ENCODE measurements at regions not wholly inside any gene's neighbourhood (a gene's known extent, or its start where the extent isn't known, plus 50 kb on each side); places are given as distances from the start of the nearest gene placed in this dataset.

DNA sequence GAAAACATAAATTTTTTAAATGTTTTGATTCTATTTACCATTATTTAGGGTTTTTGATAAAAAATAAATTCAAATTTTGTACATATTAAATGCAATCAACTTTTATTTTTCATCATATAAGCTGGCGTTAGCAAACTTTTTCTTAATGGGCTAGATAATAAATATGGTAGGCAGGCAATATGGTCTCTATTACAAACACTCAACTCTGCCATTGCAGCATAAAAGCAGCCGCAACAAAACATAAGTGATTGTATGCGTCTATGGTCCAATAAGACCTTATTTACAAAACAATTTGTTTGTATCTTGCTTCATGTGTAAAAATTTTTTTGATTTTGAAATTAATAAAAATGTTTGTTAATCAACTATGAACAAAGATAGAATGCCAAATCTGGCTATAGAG is 116.8 kb upstream of the GLI2 start:
- Histone ChIP-seq H3K9me3 (ENCODE audit: control insufficient read depth in 2 of 2, insufficient read depth in 1 of 2, low read length in 1 of 2) (peaks cover 0 to 4% of the 10 kb centered on the region in 2 donors), H3K27me3 (ENCODE audit: control insufficient read depth in 2 of 2, insufficient read depth in 1 of 2, low read length in 1 of 2) (no peaks in the 10 kb centered on the region), H3K4me1 (ENCODE audit: control insufficient read depth in 2 of 2, insufficient read depth in 2 of 2, low read length in 2 of 2) (no peaks in the 10 kb centered on the region), H3K27ac (ENCODE audit: low read depth in 1 of 2, low read length in 1 of 2) (no peak overlapping the region), H3K36me3 (ENCODE audit: control insufficient read depth in 2 of 2, insufficient read depth in 2 of 2, low read length in 1 of 2) (no peaks in the 10 kb centered on the region), H3K4me3 (ENCODE audit: low read length in 2 of 2) (no peak overlapping the region)
- no peak for DNase-seq (ENCODE audit: low read depth in 6 of 9, low spot score in 9 of 9)
- 97% methylated on average over 3 of the region's 3 CpGs for WGBS

DNA sequence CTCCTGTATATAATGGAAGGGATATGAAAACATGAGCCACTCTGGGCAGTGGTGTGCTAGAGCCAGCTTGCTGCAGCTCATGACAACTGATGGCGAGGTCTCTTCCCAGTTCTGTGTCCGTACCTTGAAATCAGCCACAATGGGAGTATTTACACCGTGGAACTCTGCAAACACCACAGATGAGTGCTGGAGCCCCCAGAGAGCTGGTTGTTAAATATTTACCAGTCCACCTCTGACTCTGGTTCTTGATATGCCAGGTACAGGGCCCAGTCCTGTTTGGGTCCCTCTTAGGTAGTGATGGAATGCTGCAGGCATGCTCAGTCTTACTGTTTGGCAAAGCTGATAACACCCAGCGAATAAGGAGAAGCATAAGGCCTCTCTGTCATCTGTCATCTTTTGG is 116.1 kb upstream of the GLI2 start:
- Histone ChIP-seq H3K4me1 (ENCODE audit: control insufficient read depth in 2 of 2, insufficient read depth in 2 of 2, low read length in 2 of 2) (no peaks in the 10 kb centered on the region), H3K4me3 (ENCODE audit: low read length in 2 of 2) (no peak overlapping the region), H3K9me3 (ENCODE audit: control insufficient read depth in 2 of 2, insufficient read depth in 1 of 2, low read length in 1 of 2) (peaks cover 0 to 4% of the 10 kb centered on the region in 2 donors), H3K27me3 (ENCODE audit: control insufficient read depth in 2 of 2, insufficient read depth in 1 of 2, low read length in 1 of 2) (peaks cover 0 to 1% of the 10 kb centered on the region in 2 donors), H3K36me3 (ENCODE audit: control insufficient read depth in 2 of 2, insufficient read depth in 2 of 2, low read length in 1 of 2) (no peaks in the 10 kb centered on the region), H3K27ac (ENCODE audit: low read depth in 1 of 2, low read length in 1 of 2) (no peak overlapping the region)
- DNase-seq (ENCODE audit: low read depth in 6 of 9, low spot score in 9 of 9): no peak
- 95% methylated on average over 4 of the region's 4 CpGs for whole genome bisulfite sequencing

- H3K27me3 ChIP-seq (ENCODE audit: control insufficient read depth in 2 of 2, insufficient read depth in 1 of 2, low read length in 1 of 2): peaks cover 0 to 3% of the 10 kb centered on the region in 2 donors
- no peak overlapping the region for H3K4me3 ChIP-seq (ENCODE audit: low read length in 2 of 2)
- H3K4me1 ChIP-seq (ENCODE audit: control insufficient read depth in 2 of 2, insufficient read depth in 2 of 2, low read length in 2 of 2): no peaks in the 10 kb centered on the region
- no peak for DNase-seq (ENCODE audit: low read depth in 6 of 9, low spot score in 9 of 9)
- WGBS: 97% methylated on average over 4 of the region's 4 CpGs
- H3K36me3 ChIP-seq (ENCODE audit: control insufficient read depth in 2 of 2, insufficient read depth in 2 of 2, low read length in 1 of 2): no peaks in the 10 kb centered on the region
- H3K27ac ChIP-seq (ENCODE audit: low read depth in 1 of 2, low read length in 1 of 2): no peak overlapping the region
- peaks cover 0 to 4% of the 10 kb centered on the region in 2 donors for H3K9me3 ChIP-seq (ENCODE audit: control insufficient read depth in 2 of 2, insufficient read depth in 1 of 2, low read length in 1 of 2)
Measured at GRCh38 chr2:120620025-120620793, 115.5 kb upstream of the GLI2 start.

DNA sequence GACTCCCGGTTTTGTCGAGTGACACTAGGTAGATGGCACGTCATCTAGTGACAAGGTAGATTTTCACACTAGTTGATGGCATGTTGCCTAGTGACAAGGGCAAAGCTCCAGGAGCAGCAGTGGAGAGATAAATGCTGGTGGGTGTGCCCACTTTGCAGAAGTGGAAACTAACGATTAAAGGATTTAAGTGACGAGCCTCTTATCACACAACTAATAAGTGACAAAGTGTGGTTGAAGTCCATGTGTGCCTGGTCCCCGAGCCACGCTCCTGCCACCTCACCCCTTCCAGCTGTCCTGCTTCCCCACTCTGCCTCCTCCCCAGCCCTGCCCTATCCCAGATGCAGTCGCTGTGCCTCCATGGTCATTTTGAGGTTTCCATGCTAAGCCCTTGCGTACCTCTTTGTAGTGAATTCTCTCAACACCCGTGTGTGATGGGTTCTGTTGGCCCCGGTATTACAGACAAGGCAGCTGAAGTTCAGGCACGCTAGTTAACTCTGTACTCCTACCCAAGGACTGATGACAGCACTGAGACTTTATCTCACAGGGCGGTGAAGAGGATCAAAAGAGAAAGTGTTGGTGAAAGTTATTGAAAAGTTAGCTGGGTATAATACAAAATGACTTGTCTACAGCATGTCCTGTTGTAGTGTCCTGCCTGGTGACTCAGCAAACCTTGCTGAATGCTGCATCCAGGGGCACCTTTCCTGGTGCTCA is 113.4 kb upstream of the GLI2 start:
- H3K27me3 ChIP-seq (ENCODE audit: control insufficient read depth in 2 of 2, insufficient read depth in 1 of 2, low read length in 1 of 2): peaks cover 0 to 3% of the 10 kb centered on the region in 2 donors
- peaks cover 0 to 4% of the 10 kb centered on the region in 2 donors for H3K9me3 ChIP-seq (ENCODE audit: control insufficient read depth in 2 of 2, insufficient read depth in 1 of 2, low read length in 1 of 2)
- no peak overlapping the region for H3K4me3 ChIP-seq (ENCODE audit: low read length in 2 of 2)
- 97% methylated on average over 13 of the region's 13 CpGs for WGBS
- DNase-seq (ENCODE audit: low read depth in 6 of 9, low spot score in 9 of 9): no peak
- no peaks in the 10 kb centered on the region for H3K4me1 ChIP-seq (ENCODE audit: control insufficient read depth in 2 of 2, insufficient read depth in 2 of 2, low read length in 2 of 2)
- no peak overlapping the region for H3K27ac ChIP-seq (ENCODE audit: low read depth in 1 of 2, low read length in 1 of 2)
- no peaks in the 10 kb centered on the region for H3K36me3 ChIP-seq (ENCODE audit: control insufficient read depth in 2 of 2, insufficient read depth in 2 of 2, low read length in 1 of 2)

DNA sequence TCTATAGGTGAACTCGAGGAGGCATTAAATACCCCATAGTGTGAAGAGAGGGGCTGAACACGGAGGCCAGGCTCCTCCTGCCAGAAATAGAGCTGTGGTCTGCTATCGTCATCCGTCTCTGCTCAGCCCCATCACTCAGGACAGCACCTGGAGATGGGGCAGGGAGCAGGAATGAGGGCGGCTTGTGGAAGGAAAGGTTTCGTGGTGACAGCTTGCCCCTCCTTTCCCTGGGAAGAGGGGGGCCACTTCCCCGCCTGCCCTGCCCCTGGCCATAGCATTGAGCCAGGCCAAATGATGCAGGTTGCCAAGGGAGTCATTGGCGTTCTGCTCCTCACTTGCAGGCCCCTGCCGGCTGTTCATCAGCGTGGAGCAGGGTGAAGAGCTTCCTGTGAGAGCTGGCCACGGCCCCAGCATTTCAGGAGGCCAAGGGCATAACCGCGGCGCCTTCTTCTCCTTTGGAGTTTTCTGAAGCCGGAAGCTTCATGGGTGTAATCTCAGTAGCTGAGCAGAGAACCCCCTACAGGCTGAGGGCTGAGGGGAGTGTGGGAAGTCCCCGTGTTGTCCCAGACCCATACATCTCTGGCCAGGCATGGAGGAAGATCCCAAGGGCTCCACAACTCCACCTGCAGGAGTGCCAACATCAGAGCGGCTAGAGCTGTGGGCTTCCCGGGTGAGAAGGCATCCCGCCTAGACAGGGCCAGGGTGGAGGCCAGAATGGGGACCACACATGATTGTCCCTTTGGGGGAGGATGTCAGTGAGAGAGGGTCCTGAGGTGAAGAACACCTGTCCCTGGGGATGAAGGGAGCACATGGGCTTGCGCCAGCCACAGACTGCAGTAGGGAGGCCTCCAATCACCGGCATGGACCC is 112.5 kb upstream of the GLI2 start:
- H3K36me3 ChIP-seq (ENCODE audit: control insufficient read depth in 2 of 2, insufficient read depth in 2 of 2, low read length in 1 of 2): no peaks in the 10 kb centered on the region
- H3K4me1 ChIP-seq (ENCODE audit: control insufficient read depth in 2 of 2, insufficient read depth in 2 of 2, low read length in 2 of 2): no peaks in the 10 kb centered on the region
- H3K4me3 ChIP-seq (ENCODE audit: low read length in 2 of 2): no peak overlapping the region
- H3K9me3 ChIP-seq (ENCODE audit: control insufficient read depth in 2 of 2, insufficient read depth in 1 of 2, low read length in 1 of 2): peaks cover 0 to 4% of the 10 kb centered on the region in 2 donors
- no peak overlapping the region for H3K27ac ChIP-seq (ENCODE audit: low read depth in 1 of 2, low read length in 1 of 2)
- no peak for DNase-seq (ENCODE audit: low read depth in 6 of 9, low spot score in 9 of 9)
- WGBS: 89% methylated on average over 21 of the region's 21 CpGs
- peaks cover 0 to 3% of the 10 kb centered on the region in 2 donors for H3K27me3 ChIP-seq (ENCODE audit: control insufficient read depth in 2 of 2, insufficient read depth in 1 of 2, low read length in 1 of 2)

DNA sequence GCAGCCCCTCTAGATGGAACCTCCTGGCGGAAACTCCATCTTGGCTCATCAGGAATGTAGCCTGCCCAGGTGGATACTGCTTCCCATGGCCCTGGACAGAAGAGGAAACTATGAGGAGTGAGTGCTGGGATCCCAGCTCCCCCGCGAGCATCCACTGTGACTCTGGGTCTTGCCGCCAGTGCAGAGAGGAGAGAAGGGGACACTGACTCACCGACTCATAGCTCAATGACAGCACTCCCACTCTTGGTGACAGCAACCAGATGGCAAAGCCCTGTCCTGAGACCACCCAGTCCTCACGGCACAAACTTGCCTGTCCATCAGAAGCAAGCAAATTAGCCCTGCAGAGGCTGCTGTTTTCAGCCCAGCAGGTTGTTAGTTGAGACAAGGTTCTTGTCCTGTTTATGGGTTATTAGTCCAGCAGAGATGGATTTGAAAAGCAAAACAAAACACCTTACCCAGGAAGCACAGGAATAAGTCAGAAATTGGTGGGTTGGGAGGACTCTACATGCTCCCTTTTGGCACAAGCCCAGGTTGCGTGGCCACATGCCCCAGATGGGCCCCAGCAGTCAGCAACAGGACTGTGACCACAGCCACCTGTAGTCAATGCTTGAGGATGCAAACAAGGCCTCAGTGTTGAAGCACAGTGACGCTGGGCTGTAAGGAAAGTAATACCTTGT is 111.5 kb upstream of the GLI2 start:
- Histone ChIP-seq H3K27ac (ENCODE audit: low read depth in 1 of 2, low read length in 1 of 2) (no peak overlapping the region), H3K4me1 (ENCODE audit: control insufficient read depth in 2 of 2, insufficient read depth in 2 of 2, low read length in 2 of 2) (no peaks in the 10 kb centered on the region), H3K36me3 (ENCODE audit: control insufficient read depth in 2 of 2, insufficient read depth in 2 of 2, low read length in 1 of 2) (no peaks in the 10 kb centered on the region), H3K4me3 (ENCODE audit: low read length in 2 of 2) (no peak overlapping the region), H3K27me3 (ENCODE audit: control insufficient read depth in 2 of 2, insufficient read depth in 1 of 2, low read length in 1 of 2) (peaks cover 0 to 3% of the 10 kb centered on the region in 2 donors), H3K9me3 (ENCODE audit: control insufficient read depth in 2 of 2, insufficient read depth in 1 of 2, low read length in 1 of 2) (peaks cover 0 to 4% of the 10 kb centered on the region in 2 donors)
- 76% methylated on average over 8 of the region's 8 CpGs for WGBS
- no peak for DNase-seq (ENCODE audit: low read depth in 6 of 9, low spot score in 9 of 9)

GRCh38 chr2:120624738-120625446 is 110.8 kb upstream of the GLI2 start:
- Histone ChIP-seq H3K4me3 (ENCODE audit: low read length in 2 of 2) (no peak overlapping the region), H3K27me3 (ENCODE audit: control insufficient read depth in 2 of 2, insufficient read depth in 1 of 2, low read length in 1 of 2) (peaks cover 0 to 3% of the 10 kb centered on the region in 2 donors), H3K36me3 (ENCODE audit: control insufficient read depth in 2 of 2, insufficient read depth in 2 of 2, low read length in 1 of 2) (no peaks in the 10 kb centered on the region), H3K4me1 (ENCODE audit: control insufficient read depth in 2 of 2, insufficient read depth in 2 of 2, low read length in 2 of 2) (no peaks in the 10 kb centered on the region), H3K9me3 (ENCODE audit: control insufficient read depth in 2 of 2, insufficient read depth in 1 of 2, low read length in 1 of 2) (peaks cover 0 to 4% of the 10 kb centered on the region in 2 donors), H3K27ac (ENCODE audit: low read depth in 1 of 2, low read length in 1 of 2) (no peak overlapping the region)
- WGBS: 74% methylated on average over 15 of the region's 15 CpGs
- no peak for DNase-seq (ENCODE audit: low read depth in 6 of 9, low spot score in 9 of 9)

DNA sequence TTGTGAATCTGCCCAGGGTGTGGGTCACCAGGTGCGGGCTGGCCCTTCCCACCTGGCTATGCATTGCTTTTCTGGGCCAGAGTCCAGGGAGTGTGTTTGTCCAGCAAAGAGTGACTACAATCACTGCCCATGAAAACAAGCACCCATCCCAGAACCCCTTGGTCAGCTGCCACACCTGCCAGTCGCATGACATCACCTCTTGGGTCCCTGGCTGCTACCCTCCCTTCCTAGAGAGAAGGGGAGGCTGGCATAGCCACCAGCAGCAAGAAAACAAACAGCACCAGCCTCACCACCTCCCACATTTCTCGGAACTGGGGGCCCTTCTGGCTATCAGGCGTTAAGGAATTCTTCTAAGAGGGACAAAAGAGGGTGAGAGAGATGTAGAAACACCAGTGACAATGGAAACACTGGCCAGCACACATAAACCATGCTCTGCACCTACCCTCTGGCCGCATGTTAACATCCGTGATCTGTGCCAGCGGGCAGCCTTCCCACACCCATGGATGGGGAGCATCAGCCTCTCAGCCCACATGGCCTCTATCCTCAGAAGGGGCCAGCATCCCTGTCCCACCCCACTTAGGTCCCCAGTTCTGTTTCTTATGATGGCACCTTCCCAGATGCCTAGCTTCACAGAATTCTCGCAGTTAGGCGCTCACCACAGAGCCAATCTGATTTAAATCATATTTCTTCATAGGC is 109.7 kb upstream of the GLI2 start:
- 93% methylated on average over 9 of the region's 9 CpGs for WGBS
- Histone ChIP-seq H3K27me3 (ENCODE audit: control insufficient read depth in 2 of 2, insufficient read depth in 1 of 2, low read length in 1 of 2) (peaks cover 0 to 3% of the 10 kb centered on the region in 2 donors), H3K4me3 (ENCODE audit: low read length in 2 of 2) (no peak overlapping the region), H3K36me3 (ENCODE audit: control insufficient read depth in 2 of 2, insufficient read depth in 2 of 2, low read length in 1 of 2) (no peaks in the 10 kb centered on the region), H3K9me3 (ENCODE audit: control insufficient read depth in 2 of 2, insufficient read depth in 1 of 2, low read length in 1 of 2) (peaks cover 0 to 4% of the 10 kb centered on the region in 2 donors), H3K27ac (ENCODE audit: low read depth in 1 of 2, low read length in 1 of 2) (no peak overlapping the region), H3K4me1 (ENCODE audit: control insufficient read depth in 2 of 2, insufficient read depth in 2 of 2, low read length in 2 of 2) (no peaks in the 10 kb centered on the region)
- no peak for DNase-seq (ENCODE audit: low read depth in 6 of 9, low spot score in 9 of 9)
